ENCODE measurements at regions not wholly inside any gene's neighbourhood (a gene's known extent, or its start where the extent isn't known, plus 50 kb on each side); places are given as distances from the start of the nearest gene placed in this dataset.

- TF ChIP-seq EZH2 (optimal IDR thresholded peaks at IDR 0.05; ENCODE audit: low read depth, low read length): no peak
- no peak for TF ChIP-seq EZH2phosphoT487 (IDR thresholded peaks at IDR 0.05; ENCODE audit: low read length)
- no peak for TF ChIP-seq CTCF (IDR thresholded peaks at IDR 0.05; ENCODE audit: low read length)
- H3K9ac ChIP-seq (ENCODE audit: low read length): no peak overlapping the region
- H3K9me2 ChIP-seq (replicated peaks; ENCODE audit: insufficient read depth, low read length): no peaks in the 10 kb centered on the region
- H3K4me1 ChIP-seq (ENCODE audit: low read length): no peaks in the 10 kb centered on the region
- H3K4me2 ChIP-seq (ENCODE audit: low read depth, low read length): no peak overlapping the region
- H3K27me3 ChIP-seq (replicated peaks; ENCODE audit: insufficient read depth, low read length): no peaks in the 10 kb centered on the region
- H3K9me3 ChIP-seq (replicated peaks; ENCODE audit: insufficient read depth, low read length): no peaks in the 10 kb centered on the region
- no peaks in the 10 kb centered on the region for H3F3A ChIP-seq (ENCODE audit: insufficient read depth, low read length)
- no peak for DNase-seq
- H3K27ac ChIP-seq (ENCODE audit: low read length): no peak overlapping the region
- H3K4me3 ChIP-seq (ENCODE audit: low read length): no peak overlapping the region
- H3K36me3 ChIP-seq (replicated peaks; ENCODE audit: insufficient read depth, low read length): no peaks in the 10 kb centered on the region
- no peak overlapping the region for H2AFZ ChIP-seq (ENCODE audit: low read length)
- H3K79me2 ChIP-seq (ENCODE audit: low read length): no peaks in the 10 kb centered on the region
- no peaks in the 10 kb centered on the region for H4K20me1 ChIP-seq (ENCODE audit: insufficient read depth, low read length)
These were observed 930.5 kb downstream of the ADGRL3 start for GRCh38 chr4:62130637-62131036.

GRCh38 chr4:62130230-62130629, 930.1 kb downstream of the ADGRL3 start:
- no peak for DNase-seq
- Histone ChIP-seq H3K27me3 (replicated peaks; ENCODE audit: insufficient read depth, low read length) (no peaks in the 10 kb centered on the region), H3K9me2 (replicated peaks; ENCODE audit: insufficient read depth, low read length) (no peaks in the 10 kb centered on the region), H3K79me2 (ENCODE audit: low read length) (no peaks in the 10 kb centered on the region), H3K36me3 (replicated peaks; ENCODE audit: insufficient read depth, low read length) (no peaks in the 10 kb centered on the region), H3K4me3 (ENCODE audit: low read length) (no peak overlapping the region), H3K4me1 (ENCODE audit: low read length) (no peaks in the 10 kb centered on the region), H3K4me2 (ENCODE audit: low read depth, low read length) (no peak overlapping the region), H4K20me1 (ENCODE audit: insufficient read depth, low read length) (no peaks in the 10 kb centered on the region), H2AFZ (ENCODE audit: low read length) (no peak overlapping the region), H3K9ac (ENCODE audit: low read length) (no peak overlapping the region), H3F3A (ENCODE audit: insufficient read depth, low read length) (no peaks in the 10 kb centered on the region), H3K9me3 (replicated peaks; ENCODE audit: insufficient read depth, low read length) (no peaks in the 10 kb centered on the region), H3K27ac (ENCODE audit: low read length) (no peak overlapping the region)
- no peak for TF ChIP-seq EZH2 (optimal IDR thresholded peaks at IDR 0.05; ENCODE audit: low read depth, low read length)
